ENCODE measurements at regions not wholly inside any gene's neighbourhood (a gene's known extent, or its start where the extent isn't known, plus 50 kb on each side); places are given as distances from the start of the nearest gene placed in this dataset.
"Not testable (repeated sequence)": the region's sequence is repeated elsewhere in the genome, so short reads cannot be mapped to it uniquely, and the experiment has no call there.

GRCh38 chr1:223998676-223999455 is 115.0 kb upstream of the FBXO28 start:
- TF ChIP-seq ARNT (IDR thresholded peaks at IDR 0.05); SP1 (IDR thresholded peaks at IDR 0.05); ELF4 (IDR thresholded peaks at IDR 0.05); TARDBP (IDR thresholded peaks at IDR 0.05); BHLHE40 (IDR thresholded peaks at IDR 0.05; ENCODE audit: borderline replicate concordance): not testable (repeated sequence)
